OCI-M1 (cell line): ENCODE measurements at regions not wholly inside any gene's neighbourhood (a gene's known extent, or its start where the extent isn't known, plus 50 kb on each side); places are given as distances from the start of the nearest gene placed in this dataset.

Experiments used
- DNase-seq: peaks from one replicate; lab custom pipeline; 2025; lab: John Stamatoyannopoulos, UW

DNA sequence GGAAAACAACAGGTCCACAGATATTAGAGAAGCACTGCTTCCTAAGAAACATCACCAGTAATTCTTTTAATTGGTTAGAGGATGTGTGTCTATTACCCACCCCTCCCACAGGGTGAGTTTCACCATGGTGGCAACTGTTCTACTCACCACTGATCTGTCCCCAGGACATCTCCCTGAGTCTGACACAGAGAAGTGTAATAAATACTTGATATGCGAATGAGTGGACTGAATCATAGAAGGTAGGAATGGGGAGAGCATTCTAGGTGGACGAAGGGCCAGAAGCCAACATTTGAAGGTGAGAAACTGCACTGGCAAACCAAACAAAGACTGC, 452.7 kb upstream of the PROK2 start:
- DNase-seq = no peak

DNA sequence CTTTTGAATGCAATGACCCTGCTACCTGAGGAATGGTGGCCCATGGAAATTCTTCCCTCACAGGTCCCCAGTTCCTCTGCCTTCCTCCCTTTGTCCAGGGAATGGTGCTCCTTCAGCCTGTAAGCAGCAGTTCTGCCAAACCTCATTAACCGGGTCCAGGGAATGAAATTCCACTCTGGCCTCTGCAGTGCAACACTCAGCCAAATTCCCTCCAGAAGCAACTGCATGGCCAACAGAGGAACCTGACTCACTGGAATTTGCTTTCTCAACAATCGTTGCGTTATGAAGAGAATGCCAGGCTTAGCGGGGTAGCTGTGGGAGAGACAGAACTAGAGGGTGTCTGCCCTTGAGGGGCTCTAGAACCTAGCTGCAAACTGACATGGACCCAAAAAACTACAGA, 449.4 kb upstream of the PROK2 start:
- DNase-seq = no peak

DNA sequence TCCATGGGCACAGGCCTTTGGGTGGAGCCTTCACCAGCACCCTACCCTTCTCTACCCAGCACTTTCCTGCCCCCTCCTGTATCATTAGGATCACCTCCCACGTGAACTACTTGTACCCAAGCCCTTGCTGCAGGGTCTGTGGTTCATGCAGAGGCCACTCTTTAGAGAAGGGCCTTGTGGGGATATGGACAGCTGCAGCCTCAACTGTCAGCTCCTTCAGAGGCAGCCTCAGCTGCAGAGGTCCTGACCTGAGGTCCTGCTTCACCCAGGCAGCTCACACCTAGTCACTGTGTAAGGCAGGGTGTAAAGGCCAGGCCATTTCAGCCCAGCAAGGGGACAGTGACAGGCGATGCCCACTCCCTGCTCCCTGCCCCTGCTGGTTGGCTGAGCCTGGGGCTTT, 448.6 kb upstream of the PROK2 start:
- no peak for DNase-seq

DNA sequence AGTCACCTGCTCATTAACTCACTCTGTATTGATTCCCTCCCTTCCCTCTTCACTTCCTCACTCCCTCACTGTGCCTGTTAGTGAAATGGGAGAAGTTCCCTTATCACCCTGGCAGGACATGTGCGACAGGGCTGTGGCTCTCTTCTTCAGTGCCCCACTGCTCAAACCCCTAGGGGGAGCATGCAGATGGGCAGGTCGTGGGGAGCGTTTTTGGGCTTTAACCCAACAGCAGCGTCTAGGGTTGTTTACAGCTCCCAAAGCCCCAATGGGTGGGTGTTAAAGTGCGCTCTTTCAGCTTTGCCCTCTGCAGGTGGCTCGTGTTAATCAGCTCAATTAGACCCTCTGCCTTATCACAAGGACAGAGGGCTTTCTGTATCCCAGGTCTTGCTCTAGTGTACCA, 447.8 kb upstream of the PROK2 start:
- DNase-seq = peak; percentile 25

DNA sequence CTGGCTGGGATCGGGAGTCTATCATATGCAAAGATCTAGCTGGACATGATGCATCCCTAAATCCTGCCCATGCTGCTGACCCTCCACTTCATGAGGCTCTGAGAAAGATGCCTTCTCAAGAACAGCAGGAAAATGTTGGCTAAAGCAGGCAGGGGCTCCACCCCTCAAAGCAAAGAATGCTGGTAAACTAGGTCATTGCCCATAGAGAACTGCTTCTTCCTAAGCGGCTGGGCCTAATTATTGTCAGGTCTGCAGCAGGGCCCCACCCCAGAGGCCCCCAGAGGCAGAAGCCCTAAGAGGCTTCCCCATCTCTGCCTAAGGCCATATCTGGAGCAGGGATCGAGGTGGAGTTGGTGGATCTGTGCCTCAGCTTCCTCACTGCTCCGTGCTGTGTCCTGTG, 447.4 kb upstream of the PROK2 start:
- no peak for DNase-seq

DNA sequence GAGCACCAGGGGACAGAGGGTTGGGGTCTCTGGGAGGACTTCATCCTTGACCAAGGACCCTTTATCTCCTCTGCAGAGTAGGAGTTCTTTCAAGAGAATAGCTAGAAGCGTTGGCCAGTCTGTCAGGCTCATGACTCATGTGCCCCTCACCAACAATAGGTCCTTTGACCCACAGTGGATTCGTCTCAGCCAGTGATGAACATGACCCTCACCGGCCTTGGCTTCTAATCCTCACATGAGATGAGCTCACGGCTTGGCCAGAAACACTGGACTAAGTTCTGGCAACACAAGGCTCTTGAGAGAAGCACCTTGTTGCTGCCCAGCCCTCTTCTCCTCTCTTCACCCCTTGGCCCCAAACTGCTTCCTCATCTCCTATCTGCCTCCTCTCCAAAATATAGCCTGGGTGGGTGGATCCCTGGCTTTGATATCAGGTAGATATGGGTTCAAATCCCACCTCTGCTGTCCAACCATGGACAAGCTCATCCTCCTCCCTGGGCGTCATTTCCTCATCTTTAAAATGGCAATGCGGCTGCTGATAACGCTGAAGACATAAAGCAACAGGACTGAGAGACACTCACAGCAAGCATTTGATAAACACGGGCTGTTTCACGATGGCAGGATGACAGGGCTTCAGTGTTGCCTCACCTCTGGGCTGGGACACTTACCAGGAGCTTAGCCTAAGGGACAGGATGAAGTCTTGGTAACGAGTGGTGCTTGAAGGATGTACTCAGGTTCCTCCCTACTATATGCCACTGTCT, 446.7 kb upstream of the PROK2 start:
- DNase-seq = no peak

DNA sequence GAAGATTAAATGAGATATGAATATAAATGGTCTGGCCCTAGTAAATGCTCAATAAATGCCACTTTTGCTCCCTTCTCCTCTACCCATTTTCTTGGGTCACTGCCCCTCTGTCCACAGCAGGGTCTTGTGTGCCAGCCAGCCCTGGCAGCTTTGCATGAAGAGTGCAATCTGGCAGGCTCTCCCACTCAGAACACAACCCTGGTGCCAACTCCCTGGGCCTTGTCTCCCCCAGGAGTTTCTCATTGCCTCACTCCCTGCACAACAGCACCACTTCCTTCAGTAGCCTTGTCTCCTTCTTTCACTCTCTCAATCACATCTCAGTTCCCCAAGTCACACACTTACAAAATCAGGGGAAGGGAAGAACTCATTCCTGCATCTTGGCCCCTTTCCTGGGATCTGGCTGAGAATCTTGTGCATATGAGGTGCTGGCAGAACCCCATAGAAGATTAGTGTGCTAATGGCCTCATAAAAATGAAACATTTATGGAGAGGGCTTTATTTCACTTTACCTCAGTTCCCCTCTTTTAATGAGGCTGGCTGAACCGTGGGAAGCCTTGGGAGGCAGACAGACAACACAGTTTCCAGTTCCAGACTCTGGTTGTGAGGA, 445.9 kb upstream of the PROK2 start:
- no peak for DNase-seq

DNA sequence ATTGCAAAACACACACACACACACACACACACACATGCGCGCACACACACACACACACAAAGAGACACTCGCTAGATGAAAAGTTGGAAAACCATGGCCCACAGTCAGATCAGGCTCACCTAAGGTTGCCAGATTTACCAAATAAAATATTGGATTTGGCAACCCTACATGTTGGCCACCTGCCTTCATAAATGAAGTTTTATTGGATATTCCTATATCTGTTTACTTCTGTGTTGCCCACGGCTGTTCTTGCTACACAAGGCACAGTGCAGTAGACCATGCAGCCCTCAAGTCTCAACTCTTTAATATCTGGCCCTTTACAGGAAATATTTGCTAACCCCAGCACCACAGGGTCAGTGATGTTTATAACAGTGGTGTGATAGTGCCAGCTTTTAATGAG, 445.0 kb upstream of the PROK2 start:
- DNase-seq = no peak

DNA sequence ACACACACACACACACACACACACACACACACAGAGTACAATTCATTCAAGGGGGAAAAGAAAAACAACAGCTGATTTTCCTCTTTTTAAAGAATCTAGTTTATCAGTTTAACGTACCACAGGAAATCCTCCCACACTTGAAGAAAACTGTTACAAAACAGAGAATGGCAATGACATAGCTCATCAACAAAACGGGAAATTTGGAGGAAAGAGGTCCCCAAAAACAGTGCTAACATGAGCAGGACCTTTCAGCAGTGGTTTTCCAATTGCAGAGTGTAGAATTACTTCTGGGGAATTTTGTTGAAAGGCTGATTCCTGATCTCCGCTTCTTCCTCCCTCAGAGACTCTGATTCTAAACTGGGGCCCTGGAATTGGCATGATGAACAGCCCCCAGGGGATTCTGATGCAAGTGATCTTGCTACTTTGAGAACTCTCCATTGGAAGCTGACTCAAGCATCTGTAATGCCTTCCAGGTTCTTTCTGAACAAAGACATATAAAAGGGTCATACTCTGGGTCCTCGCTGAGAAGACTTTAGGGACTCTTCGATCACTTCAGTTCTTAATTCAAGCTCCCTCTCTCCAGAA, 442.6 kb upstream of the PROK2 start:
- DNase-seq = peak; percentile 10

DNA sequence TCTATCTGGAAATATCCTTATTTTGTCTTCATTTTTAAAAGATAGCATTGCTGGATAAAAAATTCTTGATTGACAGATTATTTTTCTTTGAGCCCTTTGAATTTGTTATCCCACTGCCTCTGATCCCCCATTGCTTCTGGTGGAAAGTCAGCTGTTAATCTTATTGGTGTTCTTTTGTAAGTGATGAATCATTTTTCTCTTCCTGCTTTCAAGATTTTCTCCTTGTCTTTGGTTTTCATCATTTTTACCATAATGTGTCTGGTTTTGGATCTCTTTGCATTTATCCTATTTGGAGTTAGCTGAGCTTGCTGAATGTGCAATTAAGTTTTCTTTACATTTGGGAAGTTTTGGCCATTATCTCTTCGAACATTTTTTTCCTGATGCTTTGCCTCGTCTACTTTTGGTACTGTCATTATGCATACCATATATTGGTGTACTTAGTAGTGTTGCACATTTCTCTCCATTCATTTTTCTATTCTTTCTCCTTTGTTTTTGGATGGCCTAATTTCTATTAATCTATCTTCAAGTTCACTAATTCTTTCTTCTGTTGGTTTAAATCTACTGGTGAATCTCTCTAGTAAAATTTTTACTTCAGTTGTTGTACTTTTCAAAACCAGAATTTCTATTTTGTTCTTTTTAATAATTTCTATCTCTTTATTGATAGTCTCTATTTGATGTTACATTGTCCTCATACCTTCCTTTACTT, 440.0 kb upstream of the PROK2 start:
- DNase-seq = peak; percentile 4

DNA sequence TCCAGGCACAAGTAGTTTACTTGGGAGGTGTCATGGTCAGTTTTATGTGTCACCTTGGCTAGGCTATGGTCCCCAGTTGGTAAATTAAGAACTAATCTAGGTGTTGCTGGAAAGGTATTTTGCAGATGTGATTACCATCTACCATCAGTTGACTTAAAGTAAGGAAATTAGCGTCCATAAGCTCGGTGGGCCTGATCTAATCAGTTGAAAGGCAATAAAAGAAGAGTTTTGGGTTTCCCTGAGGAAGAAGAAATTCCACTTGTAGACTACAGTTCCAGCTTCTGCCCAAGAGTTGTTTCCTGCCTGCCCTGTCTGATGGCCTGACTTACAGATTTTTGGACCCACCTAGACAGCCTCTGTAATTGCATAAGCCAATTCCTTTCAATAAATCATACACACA, 438.7 kb upstream of the PROK2 start:
- no peak for DNase-seq

DNA sequence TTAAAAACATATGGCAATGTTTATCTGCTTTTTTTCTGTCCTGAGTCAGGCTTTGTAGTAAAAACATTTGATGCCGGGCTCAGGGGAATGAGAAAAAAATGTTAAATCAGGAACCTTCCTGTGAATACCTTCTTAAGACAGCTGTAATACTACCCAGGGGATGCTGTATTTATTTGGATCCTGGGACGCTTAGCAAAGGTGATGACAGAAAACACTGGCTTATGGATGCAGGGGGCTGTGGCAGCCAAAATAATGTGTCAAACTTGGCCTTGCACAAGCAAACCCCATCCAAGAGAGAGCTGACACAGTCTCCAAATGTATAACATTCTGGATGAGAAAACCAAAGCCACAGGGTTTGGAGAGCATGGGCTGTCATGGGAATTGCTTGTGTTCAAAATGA, 438.2 kb upstream of the PROK2 start:
- no peak for DNase-seq

DNA sequence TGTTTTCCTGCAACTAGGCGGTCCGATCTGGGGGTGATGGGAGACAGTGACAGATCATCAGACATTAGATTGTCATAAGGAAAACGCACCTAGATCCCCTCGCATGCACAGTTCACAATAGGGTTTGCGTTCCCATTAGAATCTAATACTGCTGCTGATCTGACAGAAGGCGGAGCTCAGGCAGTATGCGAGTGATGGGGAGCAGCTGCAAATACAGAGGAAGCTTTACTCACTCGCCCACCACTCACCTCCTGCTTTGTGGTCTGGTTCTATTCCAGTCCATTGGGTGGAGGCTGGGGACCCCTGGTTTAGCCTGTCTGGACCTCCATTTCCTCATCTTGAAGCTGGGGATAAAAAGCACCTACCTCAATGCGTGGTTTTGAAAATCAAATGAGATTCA, 437.5 kb upstream of the PROK2 start:
- no peak for DNase-seq

DNA sequence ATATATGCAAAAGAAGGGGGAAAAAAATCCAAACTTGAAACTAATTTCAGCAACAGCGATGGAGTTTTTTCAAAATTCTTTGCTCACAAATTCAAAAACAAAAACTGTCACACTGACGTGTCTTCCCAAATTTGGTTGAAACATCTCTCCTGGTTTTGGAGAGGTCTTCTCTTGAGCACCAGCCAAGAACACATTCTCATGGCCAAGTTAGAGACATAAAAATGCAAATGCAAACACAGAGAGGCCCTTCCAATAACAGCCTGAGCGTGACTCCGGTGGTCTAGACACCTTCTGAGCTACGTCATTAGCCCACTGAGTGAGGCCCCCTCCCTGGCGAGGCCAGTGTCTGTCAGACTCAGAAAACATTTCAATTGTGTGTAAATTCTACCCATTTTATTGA, 436.0 kb upstream of the PROK2 start:
- no peak for DNase-seq

DNA sequence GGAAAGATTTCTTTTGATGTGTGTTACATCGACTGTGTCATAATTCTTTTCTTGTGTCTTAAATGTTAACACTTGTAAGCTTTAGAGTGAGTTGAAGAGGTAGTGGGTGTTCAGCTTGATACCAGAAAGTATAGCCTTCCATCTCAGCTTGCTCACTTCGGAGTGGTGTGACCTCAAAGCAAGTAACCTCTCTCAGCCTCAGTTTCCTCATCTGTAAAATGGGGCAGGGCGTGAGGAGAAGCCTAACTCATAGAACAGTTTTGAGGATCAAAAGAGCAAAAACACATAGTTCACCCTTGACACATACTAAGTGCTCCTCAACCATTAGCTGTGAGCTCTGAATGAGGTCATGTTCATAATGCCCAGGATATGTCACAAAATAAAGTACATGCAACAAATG, 434.8 kb upstream of the PROK2 start:
- DNase-seq = no peak

DNA sequence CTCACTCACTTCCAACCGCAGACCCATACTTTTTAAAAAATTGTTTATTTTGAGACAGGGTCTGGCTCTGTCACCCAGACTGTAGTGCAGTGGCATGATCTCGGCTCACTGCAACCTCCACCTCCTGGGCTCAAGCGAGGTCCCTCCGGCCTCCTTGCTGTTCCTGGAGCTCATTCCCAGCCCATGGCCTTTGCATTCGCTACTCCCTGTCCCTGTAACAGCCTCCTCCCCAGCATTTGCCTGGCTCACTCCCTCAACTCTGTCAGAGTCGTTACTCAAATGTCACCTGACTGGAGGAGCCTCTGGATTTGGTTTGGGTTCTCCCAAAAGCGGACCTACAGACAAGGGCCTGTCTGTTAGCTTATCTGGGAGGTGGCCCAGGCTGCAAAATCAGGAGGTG, 432.6 kb upstream of the PROK2 start:
- no peak for DNase-seq

DNA sequence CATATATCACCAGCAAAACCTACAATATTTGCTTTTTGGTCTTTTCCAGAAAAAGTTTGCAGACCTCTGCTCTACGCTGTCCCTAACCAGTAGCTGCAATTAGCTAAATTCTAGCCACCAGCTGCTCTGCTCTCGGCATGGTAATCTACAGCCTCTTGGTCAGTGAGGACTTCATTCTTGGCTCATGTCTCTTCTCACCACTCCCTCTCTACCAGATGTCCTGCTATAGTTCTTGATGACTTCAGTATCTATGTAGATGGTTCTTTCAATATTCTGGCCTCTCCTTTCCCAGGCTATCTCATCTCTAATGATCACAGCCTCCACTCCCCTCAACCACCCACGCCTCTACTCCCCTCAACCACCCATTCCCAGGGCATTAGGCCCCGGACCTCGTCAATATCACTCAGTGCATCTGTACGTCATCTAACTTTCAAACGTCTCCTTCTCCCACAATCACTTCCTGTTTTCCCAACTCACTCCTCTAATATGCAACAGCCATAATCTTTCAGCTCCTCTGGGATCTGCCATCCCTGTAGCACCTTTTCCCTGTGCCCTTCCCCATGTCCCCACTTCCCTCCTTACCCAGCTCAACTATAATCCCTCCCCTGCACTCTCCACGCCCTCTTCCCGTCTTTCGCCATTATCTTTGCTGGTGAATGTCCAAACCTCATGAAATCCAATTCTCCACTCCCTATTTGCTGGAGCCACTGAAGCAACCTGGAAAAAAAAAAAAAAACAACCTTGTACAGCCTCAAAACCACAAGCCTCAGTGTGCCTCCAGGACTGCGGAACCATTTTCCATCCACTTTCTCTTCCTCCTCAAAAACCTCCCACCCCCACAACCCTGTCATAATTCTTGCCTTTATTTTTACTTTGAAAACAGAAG, 429.4 kb upstream of the PROK2 start:
- DNase-seq = peak; percentile 17

DNA sequence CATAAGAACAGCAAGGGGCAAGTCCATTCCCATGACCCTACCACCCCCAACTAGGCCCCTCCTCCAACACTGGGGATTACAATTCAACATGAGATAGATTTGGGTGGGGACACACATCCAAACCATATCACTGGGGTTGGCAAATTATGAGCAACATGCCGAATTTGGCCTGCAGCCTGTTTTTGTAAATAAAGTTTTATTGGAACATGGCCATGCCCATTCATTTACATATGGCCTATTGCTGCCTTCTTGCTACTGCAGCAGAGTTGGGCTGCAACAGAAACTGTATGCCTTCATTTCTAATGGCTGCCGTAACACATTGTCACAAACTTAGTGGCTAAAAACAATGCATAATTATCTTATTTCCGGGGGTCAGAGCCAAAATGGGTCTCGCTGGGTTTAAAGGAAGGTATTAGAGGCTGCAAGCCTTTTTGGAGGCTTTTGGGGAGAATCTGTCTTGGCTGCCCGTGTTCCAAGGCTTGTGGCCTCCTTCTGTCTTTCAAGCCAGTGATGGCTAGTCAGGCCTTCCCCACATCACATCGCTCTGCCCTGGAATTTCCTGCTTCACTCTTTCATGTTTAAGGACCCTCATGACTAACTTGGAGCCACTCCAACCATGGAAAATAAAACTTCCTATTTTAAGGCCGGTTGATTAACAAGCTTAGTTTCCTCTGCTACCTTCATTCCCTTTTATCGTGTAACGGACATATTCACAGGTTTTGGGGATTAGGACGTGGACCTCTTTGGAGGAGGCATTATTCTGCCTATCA, 428.5 kb upstream of the PROK2 start:
- DNase-seq = no peak

DNA sequence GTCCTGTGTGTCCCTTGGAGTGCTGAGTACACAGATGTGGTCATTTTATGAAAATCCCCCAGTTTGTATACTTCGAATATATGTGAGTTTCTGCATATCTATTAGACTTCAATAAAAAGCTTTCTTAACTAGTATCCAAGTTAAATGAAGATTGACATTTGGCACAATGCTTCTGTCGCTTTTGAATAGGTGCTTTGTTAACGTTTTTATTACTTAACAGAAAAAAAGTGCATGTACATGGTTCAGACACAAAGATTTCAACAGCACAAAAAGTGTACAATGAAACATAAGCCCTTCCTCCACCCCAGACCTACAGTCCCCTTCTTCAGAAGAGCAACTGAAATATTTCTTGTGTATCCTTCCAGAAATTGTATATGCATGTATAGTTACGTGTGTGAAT, 427.4 kb upstream of the PROK2 start:
- DNase-seq = no peak

DNA sequence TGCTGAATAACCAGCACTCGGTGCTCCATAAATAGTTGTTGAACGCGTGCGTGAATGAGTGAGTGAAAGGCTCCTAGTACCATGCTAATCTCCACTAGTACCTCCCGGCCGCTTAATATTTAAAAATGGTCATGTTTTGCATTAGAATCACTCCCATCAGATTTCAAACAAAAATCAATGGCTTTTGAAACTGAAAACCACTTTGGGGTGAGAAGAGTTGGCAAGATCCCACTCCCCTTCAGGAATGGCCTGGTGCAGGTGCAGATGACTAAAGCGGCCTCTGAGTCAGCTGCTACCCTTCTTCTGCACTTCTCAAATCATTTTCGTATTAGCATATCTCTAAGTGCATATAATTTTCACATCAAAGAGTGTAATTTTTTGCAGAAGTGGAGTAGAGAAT, 425.3 kb upstream of the PROK2 start:
- DNase-seq = no peak

DNA sequence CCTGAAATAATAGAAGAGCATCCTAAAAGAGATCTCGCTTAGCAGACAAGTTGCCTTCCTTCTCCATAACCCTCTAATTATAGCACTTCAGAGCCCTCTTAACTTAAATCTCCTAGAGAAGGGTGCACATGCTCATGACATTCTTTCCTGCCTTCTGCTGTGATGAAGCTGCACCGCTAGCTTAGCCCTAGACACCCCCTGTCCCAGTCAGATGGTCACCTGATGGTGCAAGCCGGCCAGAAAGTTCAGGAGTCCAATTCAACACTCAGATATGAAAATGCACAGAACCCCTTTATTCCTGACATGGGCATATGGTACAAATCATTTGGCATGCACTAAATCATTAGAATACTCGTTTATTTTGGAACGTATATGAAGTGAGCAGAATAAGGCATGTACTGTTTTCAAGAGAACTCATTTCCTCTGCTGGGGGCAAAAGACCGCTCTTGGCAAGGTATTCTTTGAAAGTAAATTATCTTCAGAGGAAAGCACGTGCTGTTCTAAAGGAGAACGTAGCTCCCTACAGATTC, 420.4 kb upstream of the PROK2 start:
- no peak for DNase-seq
